ENCODE measurements at regions not wholly inside any gene's neighbourhood (a gene's known extent, or its start where the extent isn't known, plus 50 kb on each side); places are given as distances from the start of the nearest gene placed in this dataset.

GRCh38 chr5:173802670-173803165 is 85.4 kb upstream of the CPEB4 start:
- no peak for DNase-seq (ENCODE audit: low read depth)

GRCh38 chr5:173804579-173804978 is 83.6 kb upstream of the CPEB4 start:
- DNase-seq (ENCODE audit: low read depth) = no peak

GRCh38 chr5:173806270-173807035 is 81.7 kb upstream of the CPEB4 start:
- no peak for DNase-seq (ENCODE audit: low read depth)

- DNase-seq (ENCODE audit: low read depth) = no peak
Observed at GRCh38 chr5:173807181-173807655, 80.9 kb upstream of the CPEB4 start.

GRCh38 chr5:173808079-173808808 is 79.9 kb upstream of the CPEB4 start:
- no peak for DNase-seq (ENCODE audit: low read depth)

GRCh38 chr5:173809014-173809413 is 79.1 kb upstream of the CPEB4 start:
- DNase-seq (ENCODE audit: low read depth) = no peak

- DNase-seq (ENCODE audit: low read depth) = no peak
Observed at GRCh38 chr5:173812811-173813550, 75.2 kb upstream of the CPEB4 start.

- no peak for DNase-seq (ENCODE audit: low read depth)
Observed at GRCh38 chr5:173814053-173814452, 74.1 kb upstream of the CPEB4 start.

GRCh38 chr5:173815571-173815970 is 72.6 kb upstream of the CPEB4 start:
- DNase-seq (ENCODE audit: low read depth) = no peak

- no peak for DNase-seq (ENCODE audit: low read depth)
Observed at GRCh38 chr5:173816728-173817127, 71.4 kb upstream of the CPEB4 start.

GRCh38 chr5:173817561-173817960 is 70.6 kb upstream of the CPEB4 start:
- DNase-seq (ENCODE audit: low read depth) = no peak

- DNase-seq (ENCODE audit: low read depth) = no peak
Observed at GRCh38 chr5:173819521-173819920, 68.6 kb upstream of the CPEB4 start.

GRCh38 chr5:173823274-173823644 is 64.9 kb upstream of the CPEB4 start:
- no peak for DNase-seq (ENCODE audit: low read depth)

- DNase-seq (ENCODE audit: low read depth) = no peak
Observed at GRCh38 chr5:173823721-173824567, 64.2 kb upstream of the CPEB4 start.

GRCh38 chr5:173825215-173825865 is 62.8 kb upstream of the CPEB4 start:
- no peak for DNase-seq (ENCODE audit: low read depth)

- no peak for DNase-seq (ENCODE audit: low read depth)
Observed at GRCh38 chr5:173826086-173826427, 62.1 kb upstream of the CPEB4 start.

- DNase-seq (ENCODE audit: low read depth) = no peak
Observed at GRCh38 chr5:173826428-173827350, 61.5 kb upstream of the CPEB4 start.

- DNase-seq (ENCODE audit: low read depth) = no peak
Observed at GRCh38 chr5:173828952-173829351, 59.2 kb upstream of the CPEB4 start.

- no peak for DNase-seq (ENCODE audit: low read depth)
Observed at GRCh38 chr5:173829826-173830225, 58.3 kb upstream of the CPEB4 start.

GRCh38 chr5:173830421-173830820 is 57.7 kb upstream of the CPEB4 start:
- DNase-seq (ENCODE audit: low read depth) = no peak
